Activated T-cell treated with anti-CD3 and anti-CD28 coated beads for 48 hours (primary cell): ENCODE measurements at regions not wholly inside any gene's neighbourhood (a gene's known extent, or its start where the extent isn't known, plus 50 kb on each side); places are given as distances from the start of the nearest gene placed in this dataset.
"Not testable (repeated sequence)": the region's sequence is repeated elsewhere in the genome, so short reads cannot be mapped to it uniquely, and the experiment has no call there.

ENCODE experiments used
- DNase-seq: peaks from one replicate; pipeline ENCODE4 v3.0.0-alpha.2; 2020; ENCODE audit warnings: low read depth

- no peak for DNase-seq
Measured at GRCh38 chr22:40094485-40094884, 83.2 kb upstream of the TNRC6B start.

- DNase-seq: not testable (repeated sequence)
Measured at GRCh38 chr22:40099887-40100286, 77.8 kb upstream of the TNRC6B start.

DNA sequence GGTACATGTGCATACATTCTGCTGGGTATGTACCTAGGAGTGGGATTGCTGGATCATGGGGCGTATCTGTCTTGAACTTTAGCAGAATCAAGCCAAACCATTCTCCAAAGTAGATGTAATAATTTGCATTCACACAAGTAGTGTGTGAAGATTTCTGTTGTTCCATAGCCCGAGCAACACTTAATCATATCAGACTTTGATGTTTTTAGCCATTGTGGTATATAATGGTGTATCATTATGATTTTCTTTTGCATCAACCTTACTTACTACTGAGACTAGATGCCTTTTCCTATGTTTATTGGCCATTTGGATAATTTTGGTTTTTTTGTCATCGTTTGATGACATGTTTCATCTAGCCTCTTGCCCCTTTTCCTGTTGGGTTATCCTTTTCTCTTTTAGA is 72.0 kb upstream of the TNRC6B start:
- no peak for DNase-seq

DNA sequence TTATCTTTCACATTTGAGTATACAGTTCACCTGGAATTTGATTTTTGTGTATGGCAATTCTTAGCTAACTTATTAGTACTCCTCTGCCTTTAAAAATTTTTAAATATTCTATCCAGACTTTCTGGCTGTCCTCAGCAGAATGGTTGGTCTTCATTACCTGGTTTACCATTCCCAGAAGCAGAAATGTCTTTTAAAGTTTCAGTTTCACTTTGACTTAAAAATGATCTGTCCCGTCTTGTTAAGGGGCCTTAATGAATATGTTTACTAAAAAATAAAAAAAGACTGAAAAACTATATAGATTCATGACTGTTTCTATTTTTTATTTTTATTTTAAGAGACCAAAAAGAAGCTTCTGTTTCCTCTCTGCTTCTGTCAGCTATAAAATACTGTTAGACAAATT is 70.5 kb upstream of the TNRC6B start:
- no peak for DNase-seq

DNA sequence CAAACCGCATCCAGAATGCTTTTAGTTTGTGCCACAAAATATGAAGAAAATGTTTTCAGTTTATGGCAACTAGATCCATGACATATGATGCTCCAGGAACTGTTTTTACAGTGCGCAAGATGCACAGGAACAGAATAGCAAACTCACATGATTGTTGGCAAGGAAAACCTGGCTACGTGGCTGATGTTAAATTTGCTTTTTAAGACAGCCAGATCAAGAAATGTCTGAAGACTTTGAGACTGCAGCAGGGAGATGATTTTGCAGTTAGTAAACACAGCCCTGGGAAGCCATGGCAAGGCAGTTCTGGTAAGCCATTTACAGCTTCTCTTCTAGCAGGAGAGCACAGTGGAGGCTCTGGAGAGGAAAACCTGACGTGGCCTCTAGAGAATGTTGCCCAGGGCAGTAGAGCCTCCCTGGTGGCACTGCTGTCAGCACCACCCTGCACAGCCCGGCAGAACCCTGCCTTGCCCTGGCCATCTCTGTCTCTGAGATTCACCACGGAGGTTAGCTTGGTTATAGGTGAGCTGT is 69.8 kb upstream of the TNRC6B start:
- peak; percentile 30 for DNase-seq

GRCh38 chr22:40108396-40108795 is 69.3 kb upstream of the TNRC6B start:
- no peak for DNase-seq

DNA sequence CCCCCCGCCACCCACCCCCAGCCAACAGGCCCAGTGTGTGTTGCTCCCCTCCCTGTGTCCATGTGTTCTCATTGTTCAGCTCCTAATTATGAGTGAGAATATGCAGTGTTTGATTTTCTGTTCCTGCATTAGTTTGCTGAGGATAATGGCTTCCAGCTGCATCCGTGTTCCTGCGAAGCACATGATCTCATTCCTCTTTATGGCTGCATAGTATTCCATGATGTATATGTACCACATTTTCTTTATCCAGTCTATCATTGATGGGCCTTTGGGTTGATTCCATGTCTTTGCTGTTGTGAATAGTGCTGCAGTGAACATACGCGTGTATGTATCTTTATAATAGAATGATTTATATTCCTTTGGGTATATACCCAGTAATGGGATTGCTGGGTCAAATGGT is 68.8 kb upstream of the TNRC6B start:
- not testable (repeated sequence) for DNase-seq

GRCh38 chr22:40111451-40111850 is 66.3 kb upstream of the TNRC6B start:
- no peak for DNase-seq

GRCh38 chr22:40112595-40112994 is 65.1 kb upstream of the TNRC6B start:
- DNase-seq: no peak

- DNase-seq: no peak
Measured at GRCh38 chr22:40113696-40114095, 64.0 kb upstream of the TNRC6B start.

DNA sequence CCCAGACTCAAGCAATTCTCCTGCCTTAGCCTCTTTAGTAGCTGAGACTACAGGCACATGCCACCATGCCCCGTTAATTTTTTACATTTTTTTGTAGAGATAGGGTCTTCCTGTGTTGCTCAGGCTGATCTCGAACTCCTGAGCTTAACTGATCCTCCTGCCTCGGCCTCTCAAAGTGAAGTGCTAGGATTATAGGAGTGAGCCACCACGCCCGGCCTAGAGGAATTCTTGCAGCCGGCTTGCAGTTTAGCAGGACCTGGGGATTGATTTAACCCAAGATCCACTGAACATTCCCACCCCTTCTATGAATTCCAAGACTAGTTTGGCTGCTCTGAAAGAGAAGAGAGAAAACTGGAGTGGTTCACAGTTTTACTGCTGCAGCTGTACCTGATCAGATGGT is 63.3 kb upstream of the TNRC6B start:
- no peak for DNase-seq

DNA sequence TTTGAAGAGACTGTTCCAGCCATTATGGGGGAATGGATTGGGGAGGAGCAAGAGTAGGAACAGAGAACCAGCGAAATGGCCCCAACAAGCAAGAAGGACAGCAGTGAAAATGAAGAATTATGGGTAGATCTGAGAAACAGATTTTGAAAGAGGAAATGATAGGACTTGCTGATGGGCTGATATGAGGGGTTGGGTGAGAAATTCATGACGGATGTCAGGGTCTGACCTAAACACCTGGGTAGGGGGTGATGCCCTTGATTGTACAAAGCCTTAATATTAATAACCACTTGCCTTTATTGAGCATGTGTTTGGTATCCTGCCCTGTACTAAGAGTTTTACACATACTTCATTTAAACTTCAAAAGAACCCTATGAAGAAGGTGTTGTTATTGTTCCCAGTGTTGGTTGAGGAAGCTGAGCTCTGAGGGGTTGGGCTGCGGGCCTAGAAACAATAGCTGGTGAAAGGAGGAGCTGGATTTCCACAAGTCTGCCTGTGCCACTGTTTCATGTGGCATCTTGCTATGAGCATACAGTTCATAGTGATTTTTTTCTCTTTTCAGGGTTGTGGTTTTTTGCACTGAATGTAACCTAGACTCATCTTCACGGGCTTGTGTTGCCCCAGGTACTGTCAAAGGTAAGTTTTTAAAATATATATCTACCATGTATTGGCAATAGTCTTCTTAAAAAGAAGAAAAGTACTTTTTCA is 61.1 kb upstream of the TNRC6B start:
- DNase-seq: no peak

- no peak for DNase-seq
Measured at GRCh38 chr22:40118979-40119378, 58.7 kb upstream of the TNRC6B start.

GRCh38 chr22:40120848-40121247 is 56.9 kb upstream of the TNRC6B start:
- DNase-seq: no peak

DNA sequence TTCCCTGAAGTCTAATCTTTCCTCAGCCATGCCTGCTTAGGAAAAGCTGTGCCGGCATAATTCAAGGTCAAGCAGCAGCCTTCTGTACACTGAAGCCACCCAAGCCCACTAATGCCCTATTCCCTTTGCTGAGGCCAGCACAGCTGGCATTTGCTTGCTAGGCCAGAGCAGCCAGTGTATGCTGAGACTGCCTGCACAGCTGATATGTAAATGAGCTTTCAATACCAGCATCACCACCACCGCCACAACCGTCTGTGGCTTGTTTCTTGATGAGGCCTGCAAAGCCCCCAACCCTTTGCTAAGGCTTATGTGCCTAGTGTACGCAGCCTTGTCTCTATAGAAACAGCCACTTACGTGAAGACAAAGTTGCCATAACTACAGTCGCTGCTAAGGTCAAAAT is 56.3 kb upstream of the TNRC6B start:
- DNase-seq: no peak

GRCh38 chr22:40122792-40123191 is 54.9 kb upstream of the TNRC6B start:
- DNase-seq: no peak

DNA sequence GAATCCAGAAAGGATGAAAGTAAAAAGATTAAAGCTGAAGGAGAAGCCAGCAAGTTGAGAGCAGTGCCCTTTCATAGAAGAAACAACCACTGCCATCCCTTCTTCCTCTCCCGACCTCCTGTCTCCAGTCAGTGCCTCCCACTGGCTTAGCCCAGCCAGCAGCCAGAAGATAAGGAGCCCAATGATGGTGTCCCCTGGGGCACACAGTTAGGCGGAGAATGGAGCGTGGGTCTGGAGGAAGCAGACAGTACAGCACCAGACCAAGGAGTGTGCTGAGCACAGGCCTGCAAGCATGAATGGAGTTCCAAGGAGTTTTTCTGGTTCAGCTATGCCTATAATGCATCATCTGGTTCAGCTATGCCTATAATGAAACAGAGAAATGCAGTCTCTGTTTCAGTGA is 54.3 kb upstream of the TNRC6B start:
- DNase-seq: no peak
